ENCODE measurements at regions not wholly inside any gene's neighbourhood (a gene's known extent, or its start where the extent isn't known, plus 50 kb on each side); places are given as distances from the start of the nearest gene placed in this dataset.
"Not testable (repeated sequence)": the region's sequence is repeated elsewhere in the genome, so short reads cannot be mapped to it uniquely, and the experiment has no call there.

GRCh38 chr7:136400877-136401276 is 423.7 kb upstream of the MTPN start:
- no peak for DNase-seq

GRCh38 chr7:136399385-136399784 is 422.2 kb upstream of the MTPN start:
- no peak for DNase-seq

GRCh38 chr7:136392856-136393255 is 415.7 kb upstream of the MTPN start:
- no peak for DNase-seq

GRCh38 chr7:136391371-136391770 is 414.2 kb upstream of the MTPN start:
- no peak for DNase-seq

GRCh38 chr7:136389933-136390332 is 412.8 kb upstream of the MTPN start:
- DNase-seq = no peak

GRCh38 chr7:136386876-136387275 is 409.7 kb upstream of the MTPN start:
- no peak for DNase-seq

- not testable (repeated sequence) for DNase-seq
These were observed 394.2 kb upstream of the MTPN start for GRCh38 chr7:136371409-136371808.

- DNase-seq = no peak
These were observed 393.0 kb upstream of the MTPN start for GRCh38 chr7:136370137-136370536.

- DNase-seq = no peak
These were observed 392.1 kb upstream of the MTPN start for GRCh38 chr7:136369225-136369624.

GRCh38 chr7:136359333-136359903 is 382.3 kb upstream of the MTPN start:
- DNase-seq = no peak

- no peak for DNase-seq
These were observed 376.1 kb upstream of the MTPN start for GRCh38 chr7:136353287-136353686.

GRCh38 chr7:136348542-136349192 is 371.5 kb upstream of the MTPN start:
- no peak for DNase-seq

GRCh38 chr7:136348142-136348541 is 371.0 kb upstream of the MTPN start:
- no peak for DNase-seq

GRCh38 chr7:136347488-136347887 is 370.3 kb upstream of the MTPN start:
- DNase-seq = no peak

- DNase-seq = no peak
These were observed 365.1 kb upstream of the MTPN start for GRCh38 chr7:136342251-136342650.

GRCh38 chr7:136339464-136339863 is 362.3 kb upstream of the MTPN start:
- DNase-seq = no peak

- no peak for DNase-seq
These were observed 359.8 kb upstream of the MTPN start for GRCh38 chr7:136336932-136337331.

GRCh38 chr7:136333636-136334035 is 356.5 kb upstream of the MTPN start:
- DNase-seq = no peak

- DNase-seq = peak in 1 of 5 experiments; percentile 2
These were observed 349.0 kb upstream of the MTPN start for GRCh38 chr7:136326045-136326609.

- no peak for DNase-seq
These were observed 348.4 kb upstream of the MTPN start for GRCh38 chr7:136325578-136325977.

GRCh38 chr7:136325027-136325426 is 347.9 kb upstream of the MTPN start:
- DNase-seq = no peak

- no peak for DNase-seq
These were observed 347.0 kb upstream of the MTPN start for GRCh38 chr7:136324073-136324704.

GRCh38 chr7:136312592-136312991 is 335.4 kb upstream of the MTPN start:
- no peak for DNase-seq

GRCh38 chr7:136309407-136309806 is 332.2 kb upstream of the MTPN start:
- no peak for DNase-seq
